Peyer's patch (tissue), 4 donors: ENCODE measurements at regions not wholly inside any gene's neighbourhood (a gene's known extent, or its start where the extent isn't known, plus 50 kb on each side); places are given as distances from the start of the nearest gene placed in this dataset.

ENCODE experiments used
- POLR2A ChIP-seq, 2 donors: fragments of 450-650 bp; IDR thresholded peaks; one replicate each; pipeline ENCODE4 v1.5.1; 2017; ENCODE audit warnings: antibody characterized with exemption in 2 of 2, mild to moderate bottlenecking in 2 of 2, moderate library complexity in 2 of 2
- TF ChIP-seq, protein P1 (sequence below), 6 experiments: fragments of 450-650 bp in 4 of 6; fragments of 200-600 bp in 2 of 6; sonication (generic) in 1 of 6; IDR thresholded peaks; one replicate each; pipeline ENCODE4 v1.5.1; 2017 to 2019; ENCODE audit warnings: antibody characterized with exemption in 6 of 6, mild to moderate bottlenecking in 3 of 6, moderate library complexity in 1 of 6

- TF ChIP-seq, protein P1, sequence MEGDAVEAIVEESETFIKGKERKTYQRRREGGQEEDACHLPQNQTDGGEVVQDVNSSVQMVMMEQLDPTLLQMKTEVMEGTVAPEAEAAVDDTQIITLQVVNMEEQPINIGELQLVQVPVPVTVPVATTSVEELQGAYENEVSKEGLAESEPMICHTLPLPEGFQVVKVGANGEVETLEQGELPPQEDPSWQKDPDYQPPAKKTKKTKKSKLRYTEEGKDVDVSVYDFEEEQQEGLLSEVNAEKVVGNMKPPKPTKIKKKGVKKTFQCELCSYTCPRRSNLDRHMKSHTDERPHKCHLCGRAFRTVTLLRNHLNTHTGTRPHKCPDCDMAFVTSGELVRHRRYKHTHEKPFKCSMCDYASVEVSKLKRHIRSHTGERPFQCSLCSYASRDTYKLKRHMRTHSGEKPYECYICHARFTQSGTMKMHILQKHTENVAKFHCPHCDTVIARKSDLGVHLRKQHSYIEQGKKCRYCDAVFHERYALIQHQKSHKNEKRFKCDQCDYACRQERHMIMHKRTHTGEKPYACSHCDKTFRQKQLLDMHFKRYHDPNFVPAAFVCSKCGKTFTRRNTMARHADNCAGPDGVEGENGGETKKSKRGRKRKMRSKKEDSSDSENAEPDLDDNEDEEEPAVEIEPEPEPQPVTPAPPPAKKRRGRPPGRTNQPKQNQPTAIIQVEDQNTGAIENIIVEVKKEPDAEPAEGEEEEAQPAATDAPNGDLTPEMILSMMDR (IDR thresholded peaks at IDR 0.05): no peak
- TF ChIP-seq POLR2A (IDR thresholded peaks at IDR 0.05): no peak
Observed at GRCh38 chr17:31724619-31725018, 134.4 kb downstream of the COPRS start.
